ENCODE measurements at regions not wholly inside any gene's neighbourhood (a gene's known extent, or its start where the extent isn't known, plus 50 kb on each side); places are given as distances from the start of the nearest gene placed in this dataset.
"Not testable (repeated sequence)": the region's sequence is repeated elsewhere in the genome, so short reads cannot be mapped to it uniquely, and the experiment has no call there.

- not testable (repeated sequence) for DNase-seq (ENCODE audit: low read depth in 4 of 4, low spot score in 2 of 4)
Measured at GRCh38 chr7:110514975-110515551, 575.9 kb upstream of the LRRN3 start.

DNA sequence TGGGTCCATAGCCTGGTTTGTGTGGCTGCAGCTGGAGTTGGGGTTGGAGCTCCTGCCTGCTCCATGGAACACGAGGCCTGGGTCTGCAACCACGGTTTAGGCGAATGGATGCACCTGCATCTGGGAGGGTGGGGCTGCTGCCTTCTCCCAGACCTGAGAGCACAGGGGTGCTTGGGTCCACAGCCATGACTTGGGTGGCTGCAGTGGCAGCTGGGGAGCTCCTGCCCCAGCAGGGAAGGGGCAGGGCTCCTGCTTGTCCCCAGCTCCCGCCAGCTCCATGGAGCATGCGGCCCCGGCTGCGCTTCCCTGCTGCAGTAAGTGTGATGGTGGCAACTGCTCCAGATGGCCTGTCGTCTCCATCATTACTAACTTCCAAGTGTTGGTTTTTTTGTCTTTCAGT is 571.1 kb upstream of the LRRN3 start:
- no peak for DNase-seq (ENCODE audit: low read depth in 4 of 4, low spot score in 2 of 4)

DNA sequence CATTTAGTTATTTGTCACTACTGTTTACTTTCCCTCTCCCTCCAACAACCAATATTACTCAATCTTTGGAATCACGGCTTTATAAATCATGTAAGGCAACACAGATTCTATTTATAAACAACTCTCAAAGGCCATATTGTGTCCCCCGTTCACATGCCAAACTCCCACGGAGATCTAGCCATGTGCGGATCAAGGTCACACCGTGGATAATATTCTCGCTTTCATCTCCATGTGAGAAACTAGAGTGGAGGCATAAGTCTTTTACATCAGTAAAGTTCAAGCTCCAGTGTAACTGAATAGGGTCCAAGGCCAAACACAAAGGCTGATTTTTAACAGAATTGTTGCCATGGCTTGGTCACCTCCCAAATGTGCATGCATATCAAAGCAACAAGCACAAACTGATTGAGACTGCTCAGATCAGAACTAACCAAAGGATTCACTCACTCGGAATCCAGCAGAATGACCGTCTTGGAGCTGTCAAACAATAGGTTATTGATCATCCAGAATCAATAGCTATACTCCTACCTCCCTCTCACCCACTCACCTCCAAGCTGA is 569.5 kb upstream of the LRRN3 start:
- DNase-seq (ENCODE audit: low read depth in 4 of 4, low spot score in 2 of 4), result no peak

DNA sequence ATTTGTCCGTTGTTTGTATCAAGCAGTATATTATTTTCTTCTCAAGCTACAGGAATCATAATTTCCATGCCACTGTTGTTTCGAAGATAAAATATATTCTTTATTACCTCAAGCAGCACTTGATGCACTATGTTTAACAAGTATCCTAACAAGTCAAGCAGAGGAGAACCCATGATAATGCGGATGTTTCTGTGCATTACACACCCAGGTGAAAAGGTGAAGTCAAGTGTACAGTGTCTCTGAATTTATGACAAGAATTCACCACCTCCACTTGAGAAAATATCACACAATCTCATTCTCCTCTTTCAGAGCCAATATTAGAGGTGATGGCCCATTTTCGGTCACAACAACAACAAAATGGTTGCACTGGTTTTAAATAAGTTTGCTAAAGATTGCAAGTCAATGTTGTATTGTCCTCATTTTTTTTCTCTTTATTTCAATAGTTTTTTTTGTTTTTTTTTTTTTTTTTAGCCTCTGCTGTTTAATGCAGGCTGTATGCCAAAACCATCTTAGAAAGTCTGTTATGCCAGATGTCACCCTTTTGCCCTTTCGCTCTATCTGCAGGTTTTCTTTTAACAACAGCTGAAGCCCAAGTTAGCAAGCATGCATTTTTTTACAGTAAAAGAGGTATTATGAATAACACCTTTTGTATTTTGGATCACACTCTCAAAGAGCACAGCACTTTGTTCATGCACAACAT is 568.7 kb upstream of the LRRN3 start:
- no peak for DNase-seq (ENCODE audit: low read depth in 4 of 4, low spot score in 2 of 4)

DNA sequence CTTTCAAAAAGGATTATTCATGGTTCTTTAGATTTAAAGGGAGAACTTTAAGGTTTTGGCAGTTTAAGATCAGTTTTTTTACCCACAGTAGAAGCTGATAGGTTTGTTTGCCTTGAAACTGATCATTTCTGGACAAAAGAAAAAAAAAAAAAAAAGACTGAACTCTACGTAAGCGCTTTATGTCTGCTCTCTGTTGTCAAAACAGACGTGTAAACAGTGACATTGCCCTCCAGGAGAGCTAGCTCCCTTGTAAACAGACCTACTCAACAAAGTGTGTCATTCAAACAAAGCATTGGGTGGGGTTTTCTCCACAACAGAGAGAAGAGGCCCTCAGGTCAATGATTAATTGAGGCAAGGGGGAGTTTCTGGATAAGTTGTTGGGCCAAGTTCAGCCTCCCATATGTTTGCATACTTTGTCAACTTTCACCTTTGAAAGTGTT is 568.1 kb upstream of the LRRN3 start:
- DNase-seq (ENCODE audit: low read depth in 4 of 4, low spot score in 2 of 4), result peak in 3 of 4 donors; percentile 18 to 47 (median 23)

- no peak for DNase-seq (ENCODE audit: low read depth in 4 of 4, low spot score in 2 of 4)
Measured at GRCh38 chr7:110529175-110529574, 561.8 kb upstream of the LRRN3 start.

DNA sequence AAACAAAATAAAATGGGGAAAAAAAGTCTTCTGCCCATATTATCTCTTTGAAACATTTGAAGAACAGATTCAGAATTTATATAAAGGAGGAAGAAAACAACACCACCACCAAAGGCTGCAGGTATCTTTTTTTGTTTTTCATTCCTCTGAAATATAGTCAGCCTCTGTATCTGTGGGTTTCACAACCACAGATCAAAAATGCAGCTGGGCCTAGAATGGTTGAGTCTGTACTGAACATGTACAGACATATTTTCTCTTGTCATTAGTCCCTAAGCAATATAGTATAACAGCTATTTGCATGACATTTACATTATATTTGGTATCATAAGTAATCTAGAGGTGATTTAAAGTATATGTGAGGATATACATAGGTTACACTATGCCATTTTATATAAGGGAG is 559.7 kb upstream of the LRRN3 start:
- DNase-seq (ENCODE audit: low read depth in 4 of 4, low spot score in 2 of 4), result no peak

DNA sequence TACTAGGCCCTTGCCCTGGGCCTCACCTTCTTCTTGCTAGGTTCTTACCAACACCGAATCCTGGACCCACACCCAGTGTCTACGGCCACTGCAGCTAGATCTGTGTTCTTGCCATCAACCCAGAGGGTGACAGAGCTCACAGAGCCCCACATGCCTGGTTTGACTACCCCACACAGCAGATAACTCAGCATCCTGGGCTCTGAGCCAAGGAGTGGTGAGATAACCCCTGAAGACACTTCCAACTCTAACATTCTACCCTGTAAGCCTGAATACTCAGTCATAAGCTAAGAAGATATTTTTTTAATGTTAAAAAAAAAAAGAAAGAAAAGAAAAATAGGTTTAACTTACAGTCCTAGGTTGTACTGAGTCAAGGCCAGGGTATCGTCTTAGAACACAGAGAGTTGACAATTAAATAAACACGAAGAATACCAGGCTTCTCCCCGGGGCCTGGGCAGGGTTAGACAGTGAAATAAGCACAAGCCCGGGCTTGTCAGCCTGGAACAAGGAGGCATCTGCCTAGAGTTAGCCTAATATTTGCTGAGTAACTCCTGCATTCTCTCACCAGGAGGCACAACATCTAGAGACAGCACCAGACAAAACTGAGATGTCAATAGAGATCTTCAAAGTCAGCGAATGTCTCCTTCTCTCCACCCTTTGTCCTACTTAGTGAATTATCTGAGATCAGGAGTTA is 556.5 kb upstream of the LRRN3 start:
- no peak for DNase-seq (ENCODE audit: low read depth in 4 of 4, low spot score in 2 of 4)

GRCh38 chr7:110539216-110539615 is 551.7 kb upstream of the LRRN3 start:
- no peak for DNase-seq (ENCODE audit: low read depth in 4 of 4, low spot score in 2 of 4)

DNA sequence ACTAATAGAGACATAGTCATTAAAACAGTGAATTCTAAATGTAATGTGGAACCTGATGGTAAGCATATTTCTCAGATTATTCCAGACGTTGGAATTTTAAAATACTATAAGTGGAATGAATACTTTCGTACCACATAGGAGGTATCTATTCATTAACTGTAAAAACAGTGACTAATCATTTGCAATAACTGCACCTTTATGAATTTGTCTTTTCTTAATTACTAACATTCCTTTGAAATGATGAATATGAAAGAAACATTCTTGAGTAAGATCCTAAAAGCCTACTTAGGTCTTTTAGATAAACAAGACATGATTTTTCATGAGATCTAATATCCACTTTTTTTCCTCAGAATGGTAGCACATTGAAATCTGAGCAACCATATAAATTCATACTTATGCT is 549.0 kb upstream of the LRRN3 start:
- DNase-seq (ENCODE audit: low read depth in 4 of 4, low spot score in 2 of 4), result no peak

- DNase-seq (ENCODE audit: low read depth in 4 of 4, low spot score in 2 of 4), result no peak
Measured at GRCh38 chr7:110544194-110544593, 546.7 kb upstream of the LRRN3 start.

DNA sequence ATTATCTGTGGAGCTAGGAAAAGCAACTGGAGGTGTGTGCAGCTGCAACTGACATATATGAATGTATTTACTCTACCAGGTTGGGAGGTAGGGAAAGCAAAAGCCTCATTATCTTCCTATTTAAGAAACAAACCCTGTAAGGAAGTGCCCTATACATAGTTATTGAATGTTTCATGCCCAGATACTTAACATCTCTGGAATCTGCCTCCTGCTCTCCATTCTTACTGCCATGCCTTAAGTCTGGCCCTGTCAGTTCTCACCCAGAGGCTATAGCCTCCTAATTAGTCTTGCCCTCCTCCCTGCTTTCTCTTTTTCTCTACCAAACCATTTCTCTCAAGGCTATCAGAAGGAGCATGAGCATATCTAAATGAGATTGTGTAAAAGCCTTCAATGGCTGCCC is 542.6 kb upstream of the LRRN3 start:
- no peak for DNase-seq (ENCODE audit: low read depth in 4 of 4, low spot score in 2 of 4)

DNA sequence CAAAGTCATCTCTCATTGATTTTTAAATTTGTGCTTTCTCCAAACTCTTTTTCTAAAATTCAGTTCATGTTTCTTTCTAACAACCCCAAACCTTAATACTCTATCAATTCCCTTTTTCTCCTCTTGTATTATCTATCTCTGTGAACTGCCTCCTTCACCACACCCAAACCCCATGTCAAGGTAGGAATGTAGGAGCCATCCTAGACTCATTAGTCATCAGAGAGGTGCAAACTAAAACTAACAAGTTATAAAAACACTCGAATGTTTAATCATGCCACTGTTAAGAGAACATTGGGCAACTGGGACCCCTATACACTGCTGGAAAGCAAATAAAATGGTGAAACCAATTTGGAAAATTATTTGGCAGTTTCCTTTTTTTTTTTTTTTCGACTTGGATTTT is 533.8 kb upstream of the LRRN3 start:
- no peak for DNase-seq (ENCODE audit: low read depth in 4 of 4, low spot score in 2 of 4)

DNA sequence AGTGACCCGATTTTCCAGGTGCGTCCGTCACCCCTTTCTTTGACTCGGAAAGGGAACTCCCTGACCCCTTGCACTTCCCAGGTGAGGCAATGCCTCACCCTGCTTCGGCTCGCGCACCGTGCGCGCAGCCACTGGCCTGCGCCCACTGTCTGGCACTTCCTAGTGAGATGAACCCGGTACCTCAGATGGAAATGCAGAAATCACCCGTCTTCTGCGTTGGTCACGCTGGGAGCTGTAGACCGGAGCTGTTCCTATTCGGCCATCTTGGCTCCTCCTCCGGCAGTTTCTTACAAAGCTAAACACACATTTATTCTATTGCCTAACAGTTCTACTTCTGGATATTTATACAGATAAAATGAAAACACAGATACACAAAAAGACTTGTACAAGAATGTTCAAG is 527.6 kb upstream of the LRRN3 start:
- DNase-seq (ENCODE audit: low read depth in 4 of 4, low spot score in 2 of 4), result not testable (repeated sequence)

- DNase-seq (ENCODE audit: low read depth in 4 of 4, low spot score in 2 of 4), result no peak
Measured at GRCh38 chr7:110564246-110564645, 526.7 kb upstream of the LRRN3 start.

DNA sequence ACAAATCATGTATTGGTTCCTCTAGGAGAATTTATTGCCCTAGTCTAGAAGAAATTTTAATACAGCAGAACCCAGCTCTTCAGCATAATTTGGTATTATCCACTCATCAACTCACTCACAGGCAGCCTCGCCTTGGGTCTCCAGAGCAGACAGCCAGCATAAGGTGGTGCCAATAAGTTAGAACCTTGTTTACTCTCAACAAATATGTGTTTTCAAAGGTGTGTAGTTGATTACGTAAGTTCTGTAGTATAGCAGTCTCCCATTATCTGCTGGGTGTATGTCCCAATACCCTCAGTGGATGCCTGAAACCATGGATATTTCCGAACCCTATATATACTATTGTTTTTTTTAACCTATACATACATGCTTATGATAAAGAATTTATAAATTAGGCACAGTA is 522.5 kb upstream of the LRRN3 start:
- DNase-seq (ENCODE audit: low read depth in 4 of 4, low spot score in 2 of 4), result no peak

GRCh38 chr7:110568932-110569331 is 522.0 kb upstream of the LRRN3 start:
- DNase-seq (ENCODE audit: low read depth in 4 of 4, low spot score in 2 of 4), result no peak

- DNase-seq (ENCODE audit: low read depth in 4 of 4, low spot score in 2 of 4), result no peak
Measured at GRCh38 chr7:110569486-110570205, 521.3 kb upstream of the LRRN3 start.

DNA sequence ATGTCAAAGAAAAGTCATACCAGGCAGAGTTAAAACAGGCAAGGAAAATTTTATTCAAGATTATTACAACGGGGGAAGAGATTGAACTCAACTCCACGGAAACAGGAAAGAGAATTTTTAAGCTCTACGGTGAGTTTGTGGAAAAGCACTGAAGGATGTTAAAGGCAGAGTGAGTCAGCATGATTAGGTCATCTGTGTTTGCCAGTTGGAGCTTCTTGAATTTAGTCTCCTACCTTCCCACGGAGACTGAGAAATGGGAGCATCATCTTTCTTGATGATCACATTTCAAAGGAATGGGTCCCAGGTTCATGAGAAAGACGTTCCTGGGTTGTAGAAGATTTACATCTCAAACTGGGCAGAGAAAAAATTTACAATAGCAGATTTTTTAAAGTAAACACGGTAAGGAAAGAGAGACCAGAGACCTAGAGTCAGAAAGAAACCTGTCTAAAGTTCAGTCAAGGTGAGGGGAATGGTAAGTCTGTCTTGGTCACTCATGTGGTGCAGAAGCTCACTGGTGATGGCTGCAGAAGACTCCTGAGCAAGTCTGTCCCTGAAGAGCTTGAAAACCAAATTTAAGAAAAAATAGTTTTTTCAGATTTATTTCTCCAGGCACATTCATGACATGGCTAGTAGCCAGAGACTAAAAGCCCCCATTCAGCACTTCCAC is 516.9 kb upstream of the LRRN3 start:
- no peak for DNase-seq (ENCODE audit: low read depth in 4 of 4, low spot score in 2 of 4)

DNA sequence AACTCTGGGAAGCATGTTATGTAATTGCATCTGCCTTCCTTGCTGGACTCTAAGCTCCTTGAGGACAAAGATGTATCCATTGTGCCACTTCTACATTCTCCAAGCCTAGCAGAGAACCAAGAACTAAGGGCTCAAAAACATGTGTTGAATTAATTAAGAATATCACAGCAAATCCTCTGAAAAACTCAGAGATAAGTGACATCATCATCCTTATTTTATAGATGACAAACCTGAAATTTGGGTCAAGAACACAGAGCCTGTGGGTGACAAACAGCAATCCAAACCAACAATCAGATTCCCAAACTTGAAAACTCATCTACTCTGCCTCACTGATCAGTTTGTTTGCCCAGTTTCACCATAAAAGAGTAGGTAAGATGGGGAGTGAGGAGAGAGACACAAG is 503.6 kb upstream of the LRRN3 start:
- DNase-seq (ENCODE audit: low read depth in 4 of 4, low spot score in 2 of 4), result no peak

DNA sequence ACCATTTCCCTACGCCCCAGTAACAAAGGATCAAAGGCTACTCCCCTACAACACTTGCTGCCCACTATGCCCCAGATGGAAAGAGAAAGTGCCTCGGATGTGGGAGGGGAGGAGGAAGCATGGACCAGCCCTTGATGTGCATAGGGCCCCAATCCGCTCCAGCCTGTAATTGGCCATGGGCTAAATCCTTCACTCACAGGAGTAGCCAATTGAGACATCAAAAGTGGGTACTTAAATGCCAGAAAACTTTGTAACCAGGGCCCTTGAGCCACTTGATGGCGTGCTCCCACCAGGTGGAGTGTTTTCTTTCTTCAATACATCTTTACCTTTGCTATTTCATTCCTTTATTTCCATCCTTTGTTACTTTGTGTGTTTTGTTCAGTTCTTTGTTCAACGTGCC is 500.5 kb upstream of the LRRN3 start:
- no peak for DNase-seq (ENCODE audit: low read depth in 4 of 4, low spot score in 2 of 4)
